ENCODE measurements at regions not wholly inside any gene's neighbourhood (a gene's known extent, or its start where the extent isn't known, plus 50 kb on each side); places are given as distances from the start of the nearest gene placed in this dataset.

- H3K27me3 ChIP-seq (ENCODE audit: insufficient read depth), result no peaks in the 10 kb centered on the region
- no peaks in the 10 kb centered on the region for H4K20me1 ChIP-seq (ENCODE audit: insufficient read depth)
- H3K9me3 ChIP-seq, result no peaks in the 10 kb centered on the region
- WGBS (ENCODE audit: low lambda C conversion rate), result 82% methylated on average over 4 of the region's 4 CpGs
- no peaks in the 10 kb centered on the region for H3K9me2 ChIP-seq
- H3K4me2 ChIP-seq, result peak overlapping the region; percentile 43
- no peaks in the 10 kb centered on the region for H3K36me3 ChIP-seq (replicated peaks in 1 of 2; ENCODE audit: control insufficient read depth in 1 of 2, insufficient read depth in 2 of 2, low read length in 1 of 2)
- peak overlapping the region; percentile 34 for H3K9ac ChIP-seq
- no peak overlapping the region for H3K4me3 ChIP-seq (ENCODE audit: low read depth in 2 of 2, low read length in 1 of 2)
- H2AFZ ChIP-seq (ENCODE audit: low read depth), result no peak overlapping the region
- ChIA-PET CTCF (interaction anchor here (0.7 to 1.4 kb wide), 6 partner anchors 8 to 132 kb away, joined by 3 read pairs; no protein-coding TSS in a partner anchor), POLR2A (no interaction called here)
- H3K27ac ChIP-seq (ENCODE audit: low read depth in 2 of 2, low read length in 1 of 2), result peak overlapping the region; percentile 83 to 99
- peaks cover 13 to 58% of the 10 kb centered on the region in 2 experiments for H3K4me1 ChIP-seq (ENCODE audit: control insufficient read depth in 1 of 2, insufficient read depth in 2 of 2, low read depth in 1 of 2, low read length in 1 of 2)
- H3K79me2 ChIP-seq (ENCODE audit: insufficient read depth), result no peaks in the 10 kb centered on the region
- TF ChIP-seq MEF2A (IDR thresholded peaks at IDR 0.05; ENCODE audit: borderline replicate concordance, low read depth) (0 out of 2 replicates have a peak, but pooled peaks have one; percentile 5), IRF3 (IDR thresholded peaks at IDR 0.05; ENCODE audit: low read depth, low read length) (no peak), RAD21 (IDR thresholded peaks at IDR 0.05; ENCODE audit: low read length) (no peak), NFIC (IDR thresholded peaks at IDR 0.05; ENCODE audit: borderline replicate concordance) (0 out of 2 replicates have a peak, but pooled peaks have one; percentile 1)
- DNase-seq, result no peak
- H3F3A ChIP-seq (replicated peaks; ENCODE audit: insufficient read depth), result peaks cover 45% of the 10 kb centered on the region
These were observed 91.6 kb upstream of the COL1A2 start for GRCh38 chr7:94303118-94303517.

GRCh38 chr7:94303695-94304094, 91.0 kb upstream of the COL1A2 start:
- H3K27ac ChIP-seq (ENCODE audit: low read depth in 2 of 2, low read length in 1 of 2), result peak overlapping the region; percentile 83 to 99; a peak in 3 of 4 replicates
- TF ChIP-seq MAX (IDR thresholded peaks at IDR 0.05; ENCODE audit: low read depth), result peak; percentile 84
- no peak for TF ChIP-seq NFIC (IDR thresholded peaks at IDR 0.05; ENCODE audit: borderline replicate concordance)
- TF ChIP-seq JUND (IDR thresholded peaks at IDR 0.05), result 0 out of 2 replicates have a peak, but pooled peaks have one; percentile 27
- peak; percentile 15; the same call in 1 of the 2 replicates for TF ChIP-seq FOSL2 (IDR thresholded peaks at IDR 0.05; ENCODE audit: borderline replicate concordance, low read depth)
- TF ChIP-seq NRF1 (IDR thresholded peaks at IDR 0.05; ENCODE audit: low read depth, low read length), result no peak
- no peak for TF ChIP-seq RFX5 (IDR thresholded peaks at IDR 0.05; ENCODE audit: low read length)
- peak; percentile 39; the same call in 1 of the 2 replicates for TF ChIP-seq POLR2AphosphoS5 (IDR thresholded peaks at IDR 0.05; ENCODE audit: low read depth, low read length)
- TF ChIP-seq RCOR1 (IDR thresholded peaks at IDR 0.05; ENCODE audit: low read length), result no peak
- no peak for TF ChIP-seq EZH2phosphoT487 (IDR thresholded peaks at IDR 0.05; ENCODE audit: borderline replicate concordance, low read depth)
- TF ChIP-seq YY1 (IDR thresholded peaks at IDR 0.05; ENCODE audit: low read depth), result no peak
- no peak for TF ChIP-seq CHD2 (IDR thresholded peaks at IDR 0.05; ENCODE audit: low read length, partially characterized antibody)
- TF ChIP-seq TAF1 (IDR thresholded peaks at IDR 0.05; ENCODE audit: borderline replicate concordance, low read depth, low read length), result no peak
- TF ChIP-seq REST (IDR thresholded peaks at IDR 0.05; ENCODE audit: low read depth, low read length), result peak; percentile 57; the same call in 1 of the 2 replicates
- TF ChIP-seq CTCF (IDR thresholded peaks at IDR 0.05), result no peak
- TF ChIP-seq TCF12 (IDR thresholded peaks at IDR 0.05), result peak; percentile 69
- TF ChIP-seq USF2 (IDR thresholded peaks at IDR 0.05; ENCODE audit: borderline replicate concordance, low read depth, low read length), result no peak
- no peak for TF ChIP-seq MXI1 (IDR thresholded peaks at IDR 0.05; ENCODE audit: low read depth, low read length)
- no peak for TF ChIP-seq MEF2A (IDR thresholded peaks at IDR 0.05; ENCODE audit: borderline replicate concordance, low read depth)

More at GRCh38 chr7:94303695-94304094, 91.0 kb upstream of the COL1A2 start:
- Histone ChIP-seq H3K4me3 (ENCODE audit: low read depth in 2 of 2, low read length in 1 of 2) (no peak overlapping the region), H3K79me2 (ENCODE audit: insufficient read depth) (no peaks in the 10 kb centered on the region), H3K36me3 (replicated peaks in 1 of 2; ENCODE audit: control insufficient read depth in 1 of 2, insufficient read depth in 2 of 2, low read length in 1 of 2) (no peaks in the 10 kb centered on the region), H3K9me3 (no peaks in the 10 kb centered on the region), H3K9me2 (no peaks in the 10 kb centered on the region), H3K9ac (peak overlapping the region; percentile 34), H3K4me1 (ENCODE audit: control insufficient read depth in 1 of 2, insufficient read depth in 2 of 2, low read depth in 1 of 2, low read length in 1 of 2) (peaks cover 13 to 52% of the 10 kb centered on the region in 2 experiments), H2AFZ (ENCODE audit: low read depth) (peak overlapping the region; percentile 21; the same call in 1 of the 2 replicates), H3F3A (replicated peaks; ENCODE audit: insufficient read depth) (peaks cover 39% of the 10 kb centered on the region), H3K4me2 (peak overlapping the region; percentile 43), H3K27me3 (ENCODE audit: insufficient read depth) (no peaks in the 10 kb centered on the region), H4K20me1 (ENCODE audit: insufficient read depth) (no peaks in the 10 kb centered on the region)
- ChIA-PET POLR2A (no interaction called here), CTCF (interaction anchor here (0.7 to 1.4 kb wide), 6 partner anchors 8 to 132 kb away, joined by 3 read pairs; no protein-coding TSS in a partner anchor)
- 32% methylated on average over 7 of the region's 7 CpGs for WGBS (ENCODE audit: low lambda C conversion rate)
- no peak for DNase-seq

Measured in SK-N-SH (cell line).